ENCODE measurements at regions not wholly inside any gene's neighbourhood (a gene's known extent, or its start where the extent isn't known, plus 50 kb on each side); places are given as distances from the start of the nearest gene placed in this dataset.

DNA sequence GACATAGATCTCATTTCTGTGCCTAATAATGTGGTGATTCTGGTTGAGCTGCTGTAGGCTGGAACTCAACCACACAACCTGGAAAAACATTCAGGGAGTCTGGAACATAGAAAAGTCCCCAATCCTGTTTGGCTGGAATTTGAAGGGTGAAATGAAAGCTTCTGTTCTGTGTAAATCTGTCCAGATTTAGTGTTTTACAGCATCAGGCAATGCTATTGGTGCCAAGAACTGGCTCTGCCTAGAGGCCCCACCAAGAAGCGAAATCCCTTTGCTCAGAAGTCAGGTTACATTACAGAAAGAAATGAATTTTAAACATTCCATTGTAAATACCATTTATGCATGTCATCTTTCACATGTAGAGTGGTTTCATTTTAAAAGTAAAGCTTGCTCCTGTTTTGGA lies 56.3 kb downstream of the TMEM174 start:
- in situ Hi-C loops (cut with HindIII; ENCODE audit: low pct_unique_long_range_greater_than_20kb, low sequenced_read_pairs): no loop called here
- no peak for DNase-seq (ENCODE audit: low read depth, low spot score)

GRCh38 chr5:73228052-73228451 lies 55.1 kb downstream of the TMEM174 start:
- in situ Hi-C loops (cut with HindIII; ENCODE audit: low pct_unique_long_range_greater_than_20kb, low sequenced_read_pairs): no loop called here
- no peak for DNase-seq (ENCODE audit: low read depth, low spot score)

All from SK-MEL-5 (cell line).